Natural killer cell (primary cell): ENCODE measurements at regions not wholly inside any gene's neighbourhood (a gene's known extent, or its start where the extent isn't known, plus 50 kb on each side); places are given as distances from the start of the nearest gene placed in this dataset.

Source experiments
- ATAC-seq, 3 donors: fragments of 150-1000 bp in 2 of 3; fragments of 200-7000 bp in 1 of 3; cut with Tn5 transposase; 1 replicate in 1 of 3; 2 replicates in 2 of 3; pipeline ENCODE4 v1.10.0; 2021; ENCODE audit warnings: mild to moderate bottlenecking in 2 of 3, moderate library complexity in 2 of 3
- DNase-seq, 2 donors: peaks; one replicate each; pipeline versions ENCODE4 v3.0.0 to v3.0.0-alpha.2; 2013 to 2021; ENCODE audit warnings: mixed read lengths in 1 of 2
- H3K27ac ChIP-seq: one replicate; pipeline ENCODE4 v1.5.1; 2013; ENCODE audit warnings: mild to moderate bottlenecking, low read length
- H3K27me3 ChIP-seq: one replicate; pipeline ENCODE4 v1.6.1; 2013; ENCODE audit warnings: low read length; ENCODE audit not compliant: control insufficient read depth, insufficient read depth
- H3K36me3 ChIP-seq: one replicate; pipeline ENCODE4 v1.6.1; 2013; ENCODE audit warnings: low read length; ENCODE audit not compliant: control insufficient read depth, insufficient read depth
- H3K4me1 ChIP-seq: one replicate; pipeline ENCODE4 v1.6.1; 2013; ENCODE audit warnings: low read length; ENCODE audit not compliant: control insufficient read depth, insufficient read depth
- H3K4me3 ChIP-seq: one replicate; pipeline ENCODE4 v1.5.1; 2013; ENCODE audit warnings: low read length
- H3K9me3 ChIP-seq: one replicate; pipeline ENCODE4 v1.6.1; 2013; ENCODE audit warnings: low read length; ENCODE audit not compliant: control insufficient read depth, insufficient read depth
- H3K27ac Mint-ChIP-seq, 2 donors: one replicate each; pipeline ENCODE4 v1.8.0; 2022; ENCODE audit warnings: mild to moderate bottlenecking in 2 of 2, mixed read lengths in 2 of 2, moderate library complexity in 1 of 2
- H3K27me3 Mint-ChIP-seq, 2 donors: one replicate each; pipeline ENCODE4 v1.8.0; 2022; ENCODE audit warnings: low read depth in 2 of 2, mixed read lengths in 2 of 2
- H3K36me3 Mint-ChIP-seq: one replicate; pipeline ENCODE4 v1.8.0; 2022; ENCODE audit warnings: mixed read lengths
- H3K4me1 Mint-ChIP-seq, 2 donors: one replicate each; pipeline ENCODE4 v1.8.0; 2022; ENCODE audit warnings: mixed read lengths in 2 of 2
- H3K4me3 Mint-ChIP-seq: one replicate; pipeline ENCODE4 v1.8.0; 2022; ENCODE audit warnings: mild to moderate bottlenecking, moderate library complexity, mixed read lengths
- H3K9me3 Mint-ChIP-seq, 2 donors: one replicate each; pipeline ENCODE4 v1.8.0; 2022; ENCODE audit warnings: mixed read lengths in 2 of 2
- CTCF ChIP-seq: fragments of 200-600 bp; IDR thresholded peaks from one replicate; pipeline ENCODE4 v1.8.0; 2022; ENCODE audit warnings: antibody characterized with exemption
- WGBS: methylation state at CpG from one replicate; pipeline ENCODE4 v1.1.7; 2013; ENCODE audit warnings: missing lambda C conversion rate; ENCODE audit not compliant: insufficient coverage; 5-methylcytosine and 5-hydroxymethylcytosine counted together
- intact Hi-C: fragments of 100-400 bp; cut with micrococcal nuclease; formaldehyde crosslinking; loops from one replicate; pipeline ENCODE4 v1.14.2; 2022

- Mint-ChIP-seq H3K27ac (no peak overlapping the region), H3K36me3 (no peaks in the 10 kb centered on the region), H3K4me3 (no peak overlapping the region), H3K27me3 (peaks cover 11 to 27% of the 10 kb centered on the region in 2 donors), H3K4me1 (no peaks in the 10 kb centered on the region), H3K9me3 (peaks cover 3 to 5% of the 10 kb centered on the region in 2 donors)
- H3K27ac ChIP-seq: no peak overlapping the region
- intact Hi-C loops: no loop called here
- DNase-seq (no peak), ATAC-seq (no peak)
- H3K4me3 ChIP-seq: no peak overlapping the region
- H3K9me3 ChIP-seq: no peaks in the 10 kb centered on the region
- 81% methylated on average over 3 of the region's 4 CpGs for WGBS
- no peaks in the 10 kb centered on the region for H3K4me1 ChIP-seq
- no peaks in the 10 kb centered on the region for H3K36me3 ChIP-seq
- no peaks in the 10 kb centered on the region for H3K27me3 ChIP-seq
- TF ChIP-seq CTCF: no peak
Observed at GRCh38 chr16:52924162-52924561, 128.5 kb downstream of the CHD9NB start.

GRCh38 chr16:52921104-52921503, 131.6 kb downstream of the CHD9NB start:
- no peak for DNase-seq
- no peaks in the 10 kb centered on the region for H3K4me1 ChIP-seq
- no peak for ATAC-seq
- Mint-ChIP-seq H3K27me3 (peaks cover 13 to 26% of the 10 kb centered on the region in 2 donors), H3K4me1 (no peaks in the 10 kb centered on the region), H3K9me3 (peaks cover 3 to 5% of the 10 kb centered on the region in 2 donors), H3K27ac (no peak overlapping the region), H3K36me3 (no peaks in the 10 kb centered on the region), H3K4me3 (no peak overlapping the region)
- TF ChIP-seq CTCF: no peak
- no peak overlapping the region for H3K4me3 ChIP-seq
- H3K27ac ChIP-seq: no peak overlapping the region
- no peaks in the 10 kb centered on the region for H3K27me3 ChIP-seq
- H3K9me3 ChIP-seq: no peaks in the 10 kb centered on the region
- H3K36me3 ChIP-seq: no peaks in the 10 kb centered on the region
- intact Hi-C loops: no loop called here
- 58% methylated on average over 7 of the region's 8 CpGs for WGBS

- WGBS: 76% methylated on average over 5 of the region's 5 CpGs
- DNase-seq: no peak
- H3K36me3 Mint-ChIP-seq: no peaks in the 10 kb centered on the region
- peaks cover 0 to 5% of the 10 kb centered on the region in 2 donors for H3K9me3 Mint-ChIP-seq
- no peaks in the 10 kb centered on the region for H3K9me3 ChIP-seq
- intact Hi-C loops: no loop called here
- peaks cover 13 to 19% of the 10 kb centered on the region in 2 donors for H3K27me3 Mint-ChIP-seq
- H3K36me3 ChIP-seq: no peaks in the 10 kb centered on the region
- H3K27me3 ChIP-seq: no peaks in the 10 kb centered on the region
- no peaks in the 10 kb centered on the region for H3K4me1 ChIP-seq
- no peak overlapping the region for H3K27ac Mint-ChIP-seq
- no peaks in the 10 kb centered on the region for H3K4me1 Mint-ChIP-seq
- no peak overlapping the region for H3K27ac ChIP-seq
- no peak overlapping the region for H3K4me3 Mint-ChIP-seq
- no peak overlapping the region for H3K4me3 ChIP-seq
- no peak for TF ChIP-seq CTCF
- no peak for ATAC-seq
Observed at GRCh38 chr16:52920331-52920730, 132.4 kb downstream of the CHD9NB start.

GRCh38 chr16:52914428-52914827, 138.3 kb downstream of the CHD9NB start:
- DNase-seq (no peak), ATAC-seq (no peak)
- Mint-ChIP-seq H3K27me3 (peaks cover 0 to 3% of the 10 kb centered on the region in 2 donors), H3K4me1 (no peaks in the 10 kb centered on the region), H3K4me3 (no peak overlapping the region), H3K36me3 (no peaks in the 10 kb centered on the region), H3K9me3 (no peaks in the 10 kb centered on the region), H3K27ac (no peak overlapping the region)
- H3K9me3 ChIP-seq: no peaks in the 10 kb centered on the region
- no peaks in the 10 kb centered on the region for H3K4me1 ChIP-seq
- H3K27me3 ChIP-seq: no peaks in the 10 kb centered on the region
- WGBS: 59% methylated on average over 2 of the region's 2 CpGs
- intact Hi-C loops: no loop called here
- no peaks in the 10 kb centered on the region for H3K36me3 ChIP-seq
- no peak overlapping the region for H3K4me3 ChIP-seq
- TF ChIP-seq CTCF: no peak
- no peak overlapping the region for H3K27ac ChIP-seq
